ENCODE measurements at regions not wholly inside any gene's neighbourhood (a gene's known extent, or its start where the extent isn't known, plus 50 kb on each side); places are given as distances from the start of the nearest gene placed in this dataset.
"Not testable (repeated sequence)": the region's sequence is repeated elsewhere in the genome, so short reads cannot be mapped to it uniquely, and the experiment has no call there.

- no peak for DNase-seq (ENCODE audit: extremely low read depth in 1 of 2, low read depth in 1 of 2)
These were observed 659.1 kb downstream of the EFNA5 start for GRCh38 chr5:107011605-107012004.

DNA sequence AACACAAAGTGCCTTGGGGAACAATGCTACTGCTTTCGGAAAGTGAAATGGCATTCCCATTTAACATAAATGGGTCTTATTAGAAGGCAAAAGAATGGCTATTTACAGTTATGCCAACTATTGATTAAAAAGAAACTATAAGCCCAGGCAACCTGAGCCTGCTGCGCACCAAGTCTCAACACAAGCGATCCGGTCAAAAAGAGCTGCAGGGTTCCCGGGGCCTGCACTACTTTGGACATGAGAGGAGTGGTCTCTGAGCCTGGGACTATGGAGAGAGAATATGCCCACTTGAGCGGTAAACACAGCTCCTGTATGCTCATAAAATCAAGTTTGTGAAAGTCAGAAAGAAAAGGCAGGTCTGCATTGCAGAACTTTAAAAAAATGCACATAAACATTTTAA, 660.7 kb downstream of the EFNA5 start:
- DNase-seq (ENCODE audit: extremely low read depth in 1 of 2, low read depth in 1 of 2), result no peak

GRCh38 chr5:107005653-107006052, 665.1 kb downstream of the EFNA5 start:
- no peak for DNase-seq (ENCODE audit: extremely low read depth in 1 of 2, low read depth in 1 of 2)

DNA sequence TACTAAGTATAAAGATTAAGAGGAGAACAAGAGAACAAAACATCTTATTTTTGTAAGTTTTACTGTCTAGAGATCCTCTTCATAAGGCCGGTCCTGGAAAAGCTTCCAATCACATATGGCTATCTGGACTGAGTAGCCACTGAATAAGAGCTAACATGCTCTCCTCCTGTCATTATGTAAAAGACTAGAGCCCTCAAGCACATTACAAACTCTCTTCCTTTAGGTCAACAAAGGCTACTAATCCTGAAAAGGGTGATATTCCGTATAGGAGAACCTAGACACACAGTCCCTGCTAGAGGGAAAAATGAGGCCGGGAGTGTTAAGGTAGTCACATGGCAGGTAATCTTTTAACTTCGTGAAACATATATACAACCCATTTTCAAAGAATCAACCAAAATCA, 665.6 kb downstream of the EFNA5 start:
- DNase-seq (ENCODE audit: extremely low read depth in 1 of 2, low read depth in 1 of 2), result no peak

DNA sequence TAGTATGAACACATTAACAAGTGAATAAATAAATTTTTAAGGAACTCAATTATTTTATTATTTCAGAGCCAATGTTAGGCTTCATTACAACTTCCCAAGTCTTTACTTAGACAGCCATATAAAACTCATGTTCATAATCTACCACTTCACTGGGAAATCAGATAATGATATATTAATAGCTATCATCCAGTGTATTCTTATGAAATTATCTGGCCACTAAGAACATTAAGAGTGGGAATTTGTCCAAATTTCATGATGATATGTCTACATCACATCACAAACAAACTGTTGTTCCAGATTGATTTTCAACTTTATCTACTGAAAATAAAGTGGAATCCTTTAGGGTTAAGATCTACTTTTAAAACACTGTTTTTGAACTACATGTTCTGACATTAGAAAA, 668.6 kb downstream of the EFNA5 start:
- no peak for DNase-seq (ENCODE audit: extremely low read depth in 1 of 2, low read depth in 1 of 2)

- DNase-seq (ENCODE audit: extremely low read depth in 1 of 2, low read depth in 1 of 2), result not testable (repeated sequence)
These were observed 671.2 kb downstream of the EFNA5 start for GRCh38 chr5:106999506-106999905.

DNA sequence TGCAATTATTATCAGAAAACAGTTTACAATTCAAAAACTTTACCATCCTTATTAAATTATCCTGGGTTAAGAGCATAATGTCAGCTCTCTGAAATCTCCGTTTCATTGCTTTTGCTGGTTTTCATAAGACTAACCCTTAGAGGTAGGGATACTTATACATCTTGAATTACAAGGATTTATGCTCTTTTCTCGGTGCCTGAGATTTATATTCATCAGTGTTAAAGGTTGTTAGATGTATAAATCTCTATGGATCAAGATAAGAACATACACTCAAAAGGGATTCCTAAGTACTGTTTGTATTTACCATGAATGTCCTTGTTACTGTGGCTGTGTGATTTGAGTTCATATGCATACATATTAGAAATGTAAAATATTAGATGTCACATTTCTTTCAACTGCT, 684.7 kb downstream of the EFNA5 start:
- no peak for DNase-seq (ENCODE audit: extremely low read depth in 1 of 2, low read depth in 1 of 2)

DNA sequence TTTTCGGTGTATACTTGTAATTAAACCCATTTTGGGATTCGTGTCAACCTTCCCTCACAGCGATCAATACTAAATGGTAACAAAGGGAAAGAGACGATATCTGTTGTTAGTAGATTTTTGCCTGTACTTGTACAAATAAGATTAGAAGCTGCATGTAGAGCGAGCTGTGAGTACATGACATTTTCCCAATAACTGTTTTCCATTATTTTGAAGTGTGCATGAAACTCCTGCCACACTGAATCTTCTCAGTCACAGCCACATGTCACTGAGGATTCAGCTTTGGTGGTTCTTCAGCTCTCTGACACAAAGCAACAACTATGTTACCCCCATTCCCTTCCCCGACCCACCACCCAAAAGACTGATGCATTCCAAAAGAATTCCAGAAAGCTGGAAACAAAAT, 685.6 kb downstream of the EFNA5 start:
- no peak for DNase-seq (ENCODE audit: extremely low read depth in 1 of 2, low read depth in 1 of 2)

DNA sequence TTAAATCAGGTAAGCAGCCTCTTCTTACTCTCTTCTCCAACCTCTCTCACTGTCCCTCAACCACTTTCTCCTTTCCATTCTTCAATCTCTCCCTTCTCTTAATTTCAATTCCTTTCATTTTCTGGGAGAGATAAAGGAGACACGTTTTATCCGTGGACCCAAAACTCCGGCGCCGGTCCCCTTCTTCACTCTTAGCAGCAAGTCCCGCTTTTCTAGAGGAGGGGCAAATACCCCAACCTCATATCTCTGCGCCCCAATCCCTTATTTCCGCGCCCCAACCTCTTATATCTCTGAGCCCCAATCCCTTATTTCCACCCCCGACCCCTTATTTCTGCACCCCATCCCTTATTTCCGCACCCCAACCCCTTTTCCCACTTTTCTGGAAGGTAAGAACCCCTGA, 691.6 kb downstream of the EFNA5 start:
- not testable (repeated sequence) for DNase-seq (ENCODE audit: extremely low read depth in 1 of 2, low read depth in 1 of 2)

GRCh38 chr5:106978582-106979165, 692.1 kb downstream of the EFNA5 start:
- not testable (repeated sequence) for DNase-seq (ENCODE audit: extremely low read depth in 1 of 2, low read depth in 1 of 2)

DNA sequence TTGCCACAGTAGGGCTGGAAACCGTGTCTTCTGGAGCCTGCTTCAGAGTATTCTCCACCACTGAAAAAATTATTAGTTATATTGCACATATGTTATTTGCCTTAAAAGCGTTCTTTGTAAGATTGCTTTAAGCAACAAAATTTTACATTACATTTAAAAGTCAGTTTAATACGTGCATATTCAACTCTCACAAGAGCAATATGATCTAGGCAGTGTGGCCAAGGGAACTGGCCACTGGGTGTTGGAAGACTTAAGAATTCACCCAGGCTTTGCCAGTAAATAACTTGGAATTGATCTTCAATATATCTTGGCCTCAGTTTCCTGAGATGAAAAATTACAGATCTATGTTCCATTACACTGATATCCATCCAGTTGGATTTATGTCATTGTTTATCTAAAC, 694.4 kb downstream of the EFNA5 start:
- no peak for DNase-seq (ENCODE audit: extremely low read depth in 1 of 2, low read depth in 1 of 2)

DNA sequence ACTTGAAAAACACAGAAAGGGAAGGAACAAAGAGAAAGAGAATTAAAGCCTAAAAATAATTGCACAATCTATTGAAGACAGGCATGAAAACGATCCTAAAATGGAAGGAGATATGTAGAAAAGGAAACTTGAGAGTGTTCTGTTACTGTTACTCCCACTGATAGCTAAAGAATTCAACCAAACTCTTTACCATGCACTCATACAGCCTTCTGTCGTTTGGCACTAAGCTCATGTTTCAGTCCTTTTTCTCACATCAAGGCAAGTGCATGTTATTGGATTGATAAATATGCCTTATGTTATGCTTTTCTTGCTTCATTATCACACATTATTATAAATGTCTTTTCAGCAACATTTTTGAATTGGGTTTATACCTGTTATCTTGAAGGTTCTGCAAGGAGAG, 696.5 kb downstream of the EFNA5 start:
- no peak for DNase-seq (ENCODE audit: extremely low read depth in 1 of 2, low read depth in 1 of 2)

- no peak for DNase-seq (ENCODE audit: extremely low read depth in 1 of 2, low read depth in 1 of 2)
These were observed 703.9 kb downstream of the EFNA5 start for GRCh38 chr5:106966686-106967315.

GRCh38 chr5:106964132-106964531, 706.6 kb downstream of the EFNA5 start:
- DNase-seq (ENCODE audit: extremely low read depth in 1 of 2, low read depth in 1 of 2), result no peak

DNA sequence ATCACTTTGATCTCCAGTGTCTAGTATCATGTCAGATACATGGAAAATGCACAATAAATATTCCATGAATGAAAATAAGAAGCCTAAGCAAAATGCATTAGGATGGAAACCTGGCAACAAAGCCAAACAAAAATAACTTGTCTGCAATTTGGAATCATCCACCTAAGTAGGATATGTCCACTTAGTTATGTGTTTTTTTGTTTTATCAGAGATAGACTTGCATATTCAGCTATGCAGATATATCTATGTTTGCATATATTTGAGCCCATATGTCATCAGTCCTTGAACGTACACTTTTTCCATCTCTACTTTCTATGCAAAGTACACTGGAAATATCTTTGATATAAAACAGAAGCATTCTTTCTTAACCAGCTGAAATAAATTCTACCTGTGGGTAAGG, 707.1 kb downstream of the EFNA5 start:
- no peak for DNase-seq (ENCODE audit: extremely low read depth in 1 of 2, low read depth in 1 of 2)

DNA sequence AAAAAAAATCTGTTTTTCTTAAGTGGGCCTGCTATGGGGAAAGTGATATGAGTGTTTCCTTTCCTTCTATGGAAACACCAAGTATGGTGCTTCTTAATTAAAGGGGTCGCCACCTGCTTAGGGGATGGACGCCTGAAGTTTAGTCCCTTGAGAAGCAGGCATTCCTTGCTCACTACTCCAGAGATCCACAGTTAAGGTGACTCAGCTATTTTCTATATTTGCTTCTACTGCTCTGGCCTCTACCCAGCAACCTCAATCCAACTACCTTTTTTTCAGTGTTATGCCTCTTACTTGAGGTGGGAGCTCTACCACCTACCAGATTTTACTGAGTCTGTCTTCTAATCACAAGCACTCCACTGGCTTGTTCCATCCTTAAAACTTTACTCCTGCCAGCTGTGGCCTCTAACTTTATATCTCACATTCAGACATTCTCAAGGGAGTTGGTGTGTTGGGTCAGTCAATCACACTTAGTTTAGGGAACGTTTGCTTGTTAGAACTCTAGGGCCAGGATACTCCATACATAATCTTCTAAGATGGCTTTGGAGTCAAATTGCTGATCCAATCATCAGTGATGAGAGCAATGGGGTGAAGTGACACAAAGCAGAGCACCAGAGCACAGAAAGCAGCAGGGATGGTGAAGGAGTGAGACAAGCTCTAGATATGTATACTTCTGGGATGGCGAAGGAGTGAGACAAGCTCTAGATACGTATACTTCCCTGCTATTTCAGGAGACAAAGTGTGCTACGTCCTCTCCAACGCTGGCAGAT, 708.1 kb downstream of the EFNA5 start:
- no peak for DNase-seq (ENCODE audit: extremely low read depth in 1 of 2, low read depth in 1 of 2)

- no peak for DNase-seq (ENCODE audit: extremely low read depth in 1 of 2, low read depth in 1 of 2)
These were observed 711.4 kb downstream of the EFNA5 start for GRCh38 chr5:106959387-106959786.

DNA sequence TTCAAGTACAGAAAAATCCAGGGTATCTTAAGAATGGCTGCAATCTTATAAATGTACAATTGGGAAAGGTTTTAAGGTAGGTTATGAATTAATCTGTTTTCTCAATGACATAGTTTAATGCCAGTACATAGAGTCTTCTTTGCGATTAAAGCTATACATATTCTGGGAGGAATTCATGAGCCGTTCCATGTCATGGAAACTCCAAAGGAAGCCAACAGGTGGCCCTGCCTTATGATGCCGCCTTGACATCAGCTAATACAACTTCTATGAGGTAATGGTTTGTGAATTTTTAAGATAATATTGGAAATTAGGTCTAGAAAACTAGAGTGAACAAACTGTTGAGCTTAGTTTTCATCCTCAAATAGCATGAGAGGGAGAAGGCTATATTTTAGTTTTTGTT, 713.4 kb downstream of the EFNA5 start:
- DNase-seq (ENCODE audit: extremely low read depth in 1 of 2, low read depth in 1 of 2), result no peak

GRCh38 chr5:106956886-106957285, 713.9 kb downstream of the EFNA5 start:
- DNase-seq (ENCODE audit: extremely low read depth in 1 of 2, low read depth in 1 of 2), result no peak

GRCh38 chr5:106956187-106956586, 714.5 kb downstream of the EFNA5 start:
- no peak for DNase-seq (ENCODE audit: extremely low read depth in 1 of 2, low read depth in 1 of 2)

DNA sequence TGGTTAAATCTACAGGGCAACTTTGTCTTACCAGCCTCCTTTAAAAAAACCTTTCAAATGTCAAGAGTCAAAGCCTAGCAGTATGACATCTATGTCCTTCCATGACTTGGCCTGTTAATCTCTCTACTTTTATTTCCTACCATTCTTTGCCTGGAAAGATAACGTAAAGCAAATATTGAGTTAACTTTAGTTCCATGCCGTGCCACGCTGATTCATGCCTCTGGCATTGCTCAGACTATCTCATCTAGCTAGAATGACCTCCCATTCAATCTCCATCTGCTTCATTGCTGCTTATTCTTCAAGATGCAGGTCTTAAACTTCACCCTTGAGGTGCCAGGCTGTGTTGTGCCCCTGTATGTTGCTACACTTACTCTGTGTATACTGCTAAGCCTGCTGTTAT, 729.8 kb downstream of the EFNA5 start:
- no peak for DNase-seq (ENCODE audit: extremely low read depth in 1 of 2, low read depth in 1 of 2)

DNA sequence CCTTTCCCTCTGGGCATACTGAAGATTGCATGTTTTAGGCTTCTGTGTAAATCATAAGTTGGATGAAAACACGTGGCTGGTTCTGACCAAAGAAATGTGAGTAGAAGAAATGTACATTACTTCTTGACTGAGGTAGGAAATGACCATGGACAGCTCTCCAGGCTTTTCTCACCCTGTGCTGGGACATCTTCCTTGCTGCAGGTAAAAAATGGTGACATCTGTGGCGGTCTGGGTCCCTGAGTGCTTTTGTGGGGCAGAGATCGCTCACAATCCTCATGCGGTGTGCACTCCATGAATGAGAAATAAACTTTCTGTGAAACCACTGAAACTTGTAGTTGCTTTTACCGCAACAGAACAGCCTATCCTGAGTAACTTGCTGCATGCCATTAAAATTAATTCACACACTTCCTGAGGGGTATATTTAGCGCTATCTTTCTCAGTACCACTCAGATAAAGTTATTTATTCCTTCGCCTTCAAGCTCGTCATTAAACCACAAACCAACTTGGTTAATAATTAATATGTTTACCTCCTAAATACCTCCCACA, 730.4 kb downstream of the EFNA5 start:
- DNase-seq (ENCODE audit: extremely low read depth in 1 of 2, low read depth in 1 of 2), result no peak
